ENCODE measurements at regions not wholly inside any gene's neighbourhood (a gene's known extent, or its start where the extent isn't known, plus 50 kb on each side); places are given as distances from the start of the nearest gene placed in this dataset.
A peak's percentile ranks its signal among the peaks of the same experiment; 100 is the strongest.

DNA sequence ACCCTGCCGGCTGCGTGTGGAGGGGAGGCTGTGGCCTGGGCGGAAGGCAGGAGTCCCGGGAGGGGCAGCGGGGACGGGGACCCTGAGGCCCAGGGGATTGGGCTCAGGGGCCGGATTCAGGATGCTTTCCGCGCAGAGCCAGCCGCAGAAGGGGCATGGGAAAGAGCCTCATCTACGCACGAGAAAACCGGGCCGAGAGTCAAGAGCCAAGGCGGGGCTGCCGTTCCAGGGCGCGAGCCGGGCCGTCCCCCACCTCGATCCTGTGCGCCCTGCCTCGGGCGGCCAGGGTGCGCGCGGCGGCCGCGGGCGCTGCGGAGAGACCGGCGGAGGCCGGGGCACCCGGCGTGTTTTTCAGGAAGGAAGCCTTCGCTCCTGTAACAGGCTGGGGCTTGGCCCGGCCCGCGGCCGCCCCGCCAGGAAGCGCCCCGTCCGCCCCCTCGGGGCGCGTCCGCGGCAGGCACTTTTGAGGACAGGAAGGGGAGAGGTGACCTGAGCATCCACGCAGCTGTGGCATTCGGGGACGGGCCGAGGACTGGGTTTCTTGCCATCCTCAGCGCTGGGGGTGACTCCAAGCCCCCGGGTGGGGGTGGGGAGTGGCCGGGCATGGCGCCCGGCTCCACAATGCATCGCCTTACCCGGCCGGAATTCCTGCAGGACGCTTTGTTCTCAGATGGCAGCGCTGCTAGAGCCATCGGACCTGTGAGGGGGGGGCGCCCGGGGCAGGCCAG lies 62.3 kb upstream of the GATA2 start:
- no peak for DNase-seq (ENCODE audit: low spot score)
- Histone ChIP-seq H3K27ac (peak overlapping the region in 1 of 2 donors; percentile 54), H3K4me3 (peak overlapping the region; percentile 34)
- TF ChIP-seq, protein P1, sequence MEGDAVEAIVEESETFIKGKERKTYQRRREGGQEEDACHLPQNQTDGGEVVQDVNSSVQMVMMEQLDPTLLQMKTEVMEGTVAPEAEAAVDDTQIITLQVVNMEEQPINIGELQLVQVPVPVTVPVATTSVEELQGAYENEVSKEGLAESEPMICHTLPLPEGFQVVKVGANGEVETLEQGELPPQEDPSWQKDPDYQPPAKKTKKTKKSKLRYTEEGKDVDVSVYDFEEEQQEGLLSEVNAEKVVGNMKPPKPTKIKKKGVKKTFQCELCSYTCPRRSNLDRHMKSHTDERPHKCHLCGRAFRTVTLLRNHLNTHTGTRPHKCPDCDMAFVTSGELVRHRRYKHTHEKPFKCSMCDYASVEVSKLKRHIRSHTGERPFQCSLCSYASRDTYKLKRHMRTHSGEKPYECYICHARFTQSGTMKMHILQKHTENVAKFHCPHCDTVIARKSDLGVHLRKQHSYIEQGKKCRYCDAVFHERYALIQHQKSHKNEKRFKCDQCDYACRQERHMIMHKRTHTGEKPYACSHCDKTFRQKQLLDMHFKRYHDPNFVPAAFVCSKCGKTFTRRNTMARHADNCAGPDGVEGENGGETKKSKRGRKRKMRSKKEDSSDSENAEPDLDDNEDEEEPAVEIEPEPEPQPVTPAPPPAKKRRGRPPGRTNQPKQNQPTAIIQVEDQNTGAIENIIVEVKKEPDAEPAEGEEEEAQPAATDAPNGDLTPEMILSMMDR (IDR thresholded peaks at IDR 0.05) = no peak

DNA sequence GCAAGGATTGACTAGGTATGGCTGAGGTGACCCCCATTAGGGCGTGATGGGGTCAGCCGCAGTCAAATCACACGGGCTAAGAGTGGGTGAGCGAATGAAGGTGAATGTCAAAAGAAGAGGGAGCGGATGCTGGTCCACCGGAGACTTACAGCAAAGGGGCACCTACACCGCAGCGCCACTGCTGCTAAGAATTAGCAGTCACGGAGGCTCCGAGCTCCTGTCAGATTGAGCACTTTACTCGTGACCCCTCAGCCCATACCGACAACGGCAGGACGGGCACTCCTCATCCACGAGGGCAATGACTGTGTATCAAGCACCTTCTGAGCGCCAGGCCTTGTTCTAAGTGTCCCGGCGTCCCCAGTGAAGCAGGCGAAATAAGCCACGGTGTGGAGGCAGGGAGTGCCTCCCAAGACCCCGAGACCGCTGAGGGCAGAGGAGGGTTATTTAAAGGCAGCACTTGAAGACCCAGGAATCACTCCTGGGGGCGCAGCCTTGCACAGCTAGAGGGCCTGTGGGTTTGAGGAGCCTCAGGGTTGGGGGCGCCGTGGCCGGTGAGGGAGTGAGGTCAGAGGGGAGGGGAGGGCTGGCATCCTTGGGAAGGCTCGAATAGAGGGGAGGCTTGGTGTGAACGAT lies 61.6 kb upstream of the GATA2 start:
- DNase-seq (ENCODE audit: low spot score) = peak; percentile 71
- Histone ChIP-seq H3K4me3 (peak overlapping the region; percentile 34), H3K27ac (peak overlapping the region in 1 of 2 donors; percentile 54)
- TF ChIP-seq, protein P1 (IDR thresholded peaks at IDR 0.05) = no peak

DNA sequence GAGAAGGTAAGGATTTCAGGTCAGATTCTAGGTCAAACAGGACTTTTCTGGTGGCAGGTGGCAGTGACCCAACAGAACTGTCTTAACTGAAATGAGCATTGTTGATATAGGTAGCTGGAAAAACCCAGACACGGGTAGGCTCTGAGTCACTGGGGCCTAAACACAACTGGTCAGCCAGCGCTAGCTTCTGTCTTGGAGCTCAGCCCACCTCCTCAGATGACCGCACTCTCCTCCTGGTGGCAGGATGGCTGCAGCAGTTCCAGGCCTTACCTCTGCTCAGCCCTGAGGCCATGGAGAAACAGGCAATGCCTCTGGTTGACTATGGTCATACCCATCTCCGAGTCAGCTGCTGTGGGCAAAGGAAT lies 61.1 kb upstream of the GATA2 start:
- DNase-seq (ENCODE audit: low spot score) = peak; percentile 53
- H3K4me3 ChIP-seq = no peak overlapping the region
- H3K27ac ChIP-seq = no peak overlapping the region
- TF ChIP-seq, protein P1 (IDR thresholded peaks at IDR 0.05) = no peak

DNA sequence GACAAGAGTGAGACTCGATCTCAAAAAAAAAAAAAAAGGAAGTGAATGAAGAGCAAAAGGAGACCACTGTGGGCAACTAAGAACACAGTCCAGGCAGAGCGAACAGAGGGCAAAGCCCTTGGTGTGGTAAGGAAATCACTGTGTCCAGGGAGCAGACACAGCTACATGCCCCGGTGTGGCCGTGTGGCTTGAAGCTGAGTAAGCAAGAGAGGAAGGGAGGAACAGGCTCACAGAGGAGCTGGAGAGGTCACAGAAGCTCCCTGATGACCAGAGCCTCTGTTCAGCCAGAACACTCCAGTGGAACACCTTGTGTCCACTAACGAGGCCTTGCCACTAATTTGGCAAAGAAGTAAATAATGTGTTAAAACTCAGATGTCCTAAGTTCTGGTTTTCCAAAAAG lies 60.6 kb upstream of the GATA2 start:
- Histone ChIP-seq H3K27ac (no peak overlapping the region), H3K4me3 (no peak overlapping the region)
- peak; percentile 54 for DNase-seq (ENCODE audit: low spot score)
- TF ChIP-seq, protein P1 (IDR thresholded peaks at IDR 0.05) = no peak

GRCh38 chr3:128551867-128552266 lies 58.9 kb upstream of the GATA2 start:
- peak; percentile 49 for DNase-seq (ENCODE audit: low spot score)
- Histone ChIP-seq H3K4me3 (no peak overlapping the region), H3K27ac (no peak overlapping the region)
- TF ChIP-seq, protein P1 (IDR thresholded peaks at IDR 0.05) = no peak

GRCh38 chr3:128551451-128551850 lies 58.5 kb upstream of the GATA2 start:
- no peak overlapping the region for H3K4me3 ChIP-seq
- no peak overlapping the region for H3K27ac ChIP-seq
- TF ChIP-seq, protein P1 (IDR thresholded peaks at IDR 0.05) = no peak
- DNase-seq (ENCODE audit: low spot score) = peak; percentile 59
